Activated B cell treated with CpG ODN at 0.5 μM for 24 hours (primary cell): ENCODE measurements at regions not wholly inside any gene's neighbourhood (a gene's known extent, or its start where the extent isn't known, plus 50 kb on each side); places are given as distances from the start of the nearest gene placed in this dataset.

Experiments
- ATAC-seq: fragments of 200-7000 bp; cut with Tn5 transposase; one replicate; pipeline ENCODE4 v1.10.0; 2021; ENCODE audit warnings: low read depth, mild to moderate bottlenecking, moderate library complexity
- CTCF ChIA-PET: fragments of 350-600 bp; sonication (Branson Sonifier 250); formaldehyde crosslinking; loops from one replicate; lab custom pipeline; 2021; ENCODE audit warnings: antibody characterized with exemption; lab: Charles Lee
- POLR2A ChIA-PET: fragments of 350-600 bp; sonication (Branson Sonifier 250); formaldehyde crosslinking; loops from one replicate; lab custom pipeline; 2021; ENCODE audit warnings: antibody characterized with exemption; lab: Charles Lee
- DNase-seq: peaks from one replicate; pipeline ENCODE4 v3.0.0; 2022
- H3K27ac Mint-ChIP-seq: one replicate; pipeline ENCODE4 v1.8.0; 2020; ENCODE audit warnings: mixed read lengths
- H3K27me3 Mint-ChIP-seq: one replicate; pipeline ENCODE4 v1.8.0; 2021; ENCODE audit warnings: mixed read lengths
- H3K36me3 Mint-ChIP-seq: one replicate; pipeline ENCODE4 v1.8.0; 2021; ENCODE audit warnings: low read depth, mixed read lengths
- H3K4me1 Mint-ChIP-seq: one replicate; pipeline ENCODE4 v1.8.0; 2021; ENCODE audit warnings: mixed read lengths
- H3K4me3 Mint-ChIP-seq: one replicate; pipeline ENCODE4 v1.8.0; 2020; ENCODE audit warnings: mild to moderate bottlenecking, mixed read lengths
- H3K9me3 Mint-ChIP-seq: one replicate; pipeline ENCODE4 v1.8.0; 2020; ENCODE audit warnings: mixed read lengths
- intact Hi-C: fragments of 100-400 bp; cut with micrococcal nuclease; formaldehyde crosslinking; loops from one replicate; pipeline ENCODE4 v1.15.1; 2024
- TF ChIP-seq, protein P1 (sequence below): fragments of 200-600 bp; IDR thresholded peaks from one replicate; pipeline ENCODE4 v1.8.0; 2022; ENCODE audit warnings: antibody characterized with exemption, mild to moderate bottlenecking

DNA sequence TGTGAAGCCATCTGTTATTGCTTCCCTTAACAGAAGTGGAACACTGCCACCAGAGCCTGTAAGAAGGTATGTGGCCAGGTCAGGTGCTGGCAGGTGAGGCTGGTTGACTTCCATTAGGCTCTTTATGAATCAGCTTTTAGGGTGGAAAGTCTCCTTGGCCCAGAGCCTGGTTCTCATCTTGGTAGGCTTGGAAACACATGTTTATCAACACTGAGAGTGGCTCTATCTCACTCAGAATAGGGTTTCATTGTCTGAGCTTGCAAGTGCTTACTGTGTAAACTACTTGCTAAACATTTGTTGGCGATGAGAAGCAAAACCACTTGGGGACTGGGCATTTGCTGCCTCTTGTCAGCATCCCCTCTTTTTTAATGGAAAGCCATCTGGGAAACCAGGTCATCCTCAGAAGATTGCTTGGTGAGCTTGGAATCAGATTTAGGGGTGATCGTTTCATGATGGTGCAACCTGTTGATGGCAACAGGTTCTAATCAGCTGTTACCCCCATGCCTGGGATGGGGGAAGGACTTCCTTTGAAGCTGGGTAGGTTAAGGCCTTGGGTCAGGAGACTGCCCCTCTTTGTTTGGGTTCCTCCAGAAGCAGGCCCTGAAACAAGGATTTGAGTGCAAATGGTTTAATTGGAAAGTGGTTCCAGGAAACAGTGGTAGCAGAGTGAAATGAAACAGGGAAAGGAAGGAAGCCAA is 75.0 kb upstream of the AMPD3 start:
- H3K27me3 Mint-ChIP-seq = peaks cover 18% of the 10 kb centered on the region
- DNase-seq (no peak), ATAC-seq (no peak)
- intact Hi-C loops = no loop called here
- TF ChIP-seq, protein P1, sequence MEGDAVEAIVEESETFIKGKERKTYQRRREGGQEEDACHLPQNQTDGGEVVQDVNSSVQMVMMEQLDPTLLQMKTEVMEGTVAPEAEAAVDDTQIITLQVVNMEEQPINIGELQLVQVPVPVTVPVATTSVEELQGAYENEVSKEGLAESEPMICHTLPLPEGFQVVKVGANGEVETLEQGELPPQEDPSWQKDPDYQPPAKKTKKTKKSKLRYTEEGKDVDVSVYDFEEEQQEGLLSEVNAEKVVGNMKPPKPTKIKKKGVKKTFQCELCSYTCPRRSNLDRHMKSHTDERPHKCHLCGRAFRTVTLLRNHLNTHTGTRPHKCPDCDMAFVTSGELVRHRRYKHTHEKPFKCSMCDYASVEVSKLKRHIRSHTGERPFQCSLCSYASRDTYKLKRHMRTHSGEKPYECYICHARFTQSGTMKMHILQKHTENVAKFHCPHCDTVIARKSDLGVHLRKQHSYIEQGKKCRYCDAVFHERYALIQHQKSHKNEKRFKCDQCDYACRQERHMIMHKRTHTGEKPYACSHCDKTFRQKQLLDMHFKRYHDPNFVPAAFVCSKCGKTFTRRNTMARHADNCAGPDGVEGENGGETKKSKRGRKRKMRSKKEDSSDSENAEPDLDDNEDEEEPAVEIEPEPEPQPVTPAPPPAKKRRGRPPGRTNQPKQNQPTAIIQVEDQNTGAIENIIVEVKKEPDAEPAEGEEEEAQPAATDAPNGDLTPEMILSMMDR = no peak
- ChIA-PET CTCF (no interaction called here), POLR2A (no interaction called here)
- no peaks in the 10 kb centered on the region for H3K36me3 Mint-ChIP-seq
- no peak overlapping the region for H3K27ac Mint-ChIP-seq
- no peak overlapping the region for H3K4me3 Mint-ChIP-seq
- no peaks in the 10 kb centered on the region for H3K4me1 Mint-ChIP-seq
- H3K9me3 Mint-ChIP-seq = peaks cover 3% of the 10 kb centered on the region

DNA sequence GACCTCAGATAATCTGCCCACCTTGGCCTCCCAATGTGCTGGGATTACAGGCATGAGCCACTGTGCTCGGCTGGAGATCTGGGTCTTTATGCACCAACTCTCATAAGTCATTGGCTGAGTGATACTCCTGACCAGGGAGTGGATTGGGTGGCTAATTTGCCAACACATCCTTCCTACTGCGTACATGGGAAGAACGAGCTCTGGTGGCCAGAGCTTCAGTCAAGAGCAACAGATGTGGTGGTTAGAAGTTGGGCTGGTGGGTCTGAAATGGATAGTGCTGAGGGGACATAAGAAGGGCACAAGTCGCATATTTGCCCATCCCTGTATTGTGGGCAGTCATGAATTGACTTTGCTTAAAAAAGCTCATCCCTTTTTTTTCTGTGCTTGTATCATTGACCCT is 74.1 kb upstream of the AMPD3 start:
- CTCF ChIA-PET = no interaction called here
- ATAC-seq (no peak), DNase-seq (no peak)
- Mint-ChIP-seq H3K4me1 (no peaks in the 10 kb centered on the region), H3K27me3 (peaks cover 18% of the 10 kb centered on the region), H3K36me3 (no peaks in the 10 kb centered on the region), H3K27ac (no peak overlapping the region), H3K4me3 (no peak overlapping the region), H3K9me3 (peaks cover 3% of the 10 kb centered on the region)
- TF ChIP-seq, protein P1 = no peak
- POLR2A ChIA-PET = no interaction called here
- intact Hi-C loops = no loop called here

DNA sequence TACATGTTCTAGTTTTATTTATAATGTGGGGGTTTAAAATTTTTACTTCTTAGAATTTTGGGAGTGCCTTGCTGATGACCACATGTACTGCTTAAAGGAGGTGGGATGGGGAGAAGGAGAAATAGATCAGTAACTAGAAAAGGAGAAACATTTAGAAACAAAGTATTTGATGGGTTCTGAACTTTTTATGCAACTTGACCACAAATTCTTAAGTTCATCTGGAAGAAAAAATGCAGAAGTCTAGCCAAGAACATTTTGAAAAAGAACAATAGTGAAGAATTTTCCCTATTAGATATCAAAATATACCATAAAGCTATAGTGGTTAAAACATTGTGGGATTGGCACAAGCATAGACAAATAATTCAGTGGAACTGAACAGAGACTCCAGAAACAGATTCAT is 73.3 kb upstream of the AMPD3 start:
- Mint-ChIP-seq H3K27ac (no peak overlapping the region), H3K36me3 (no peaks in the 10 kb centered on the region), H3K4me1 (no peaks in the 10 kb centered on the region), H3K9me3 (peaks cover 3% of the 10 kb centered on the region), H3K4me3 (no peak overlapping the region), H3K27me3 (peaks cover 26% of the 10 kb centered on the region)
- TF ChIP-seq, protein P1 = no peak
- intact Hi-C loops = no loop called here
- ChIA-PET CTCF (no interaction called here), POLR2A (no interaction called here)
- ATAC-seq (no peak), DNase-seq (no peak)

DNA sequence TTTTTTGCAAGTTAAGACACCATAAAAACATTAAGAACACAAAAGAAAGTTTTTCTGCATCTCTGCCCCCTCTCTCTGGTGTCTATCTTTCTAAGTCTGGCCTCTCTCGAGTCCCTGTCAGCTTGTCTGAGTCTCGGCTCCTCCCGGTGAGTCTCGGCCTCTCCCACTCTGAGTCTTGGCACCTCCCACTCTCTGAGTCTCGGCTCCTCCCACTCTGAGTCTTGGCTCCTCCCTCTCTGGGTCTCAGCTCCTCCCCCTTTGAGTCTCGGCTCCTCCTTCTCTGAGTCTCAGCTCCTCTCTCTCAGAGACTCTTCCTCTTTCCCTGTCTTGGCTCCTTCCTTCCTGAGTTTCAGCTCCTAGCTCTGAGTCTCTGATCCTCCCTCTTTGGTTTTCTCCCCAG is 72.5 kb upstream of the AMPD3 start:
- ChIA-PET POLR2A (no interaction called here), CTCF (no interaction called here)
- Mint-ChIP-seq H3K27ac (no peak overlapping the region), H3K4me1 (no peaks in the 10 kb centered on the region), H3K9me3 (peaks cover 3% of the 10 kb centered on the region), H3K36me3 (no peaks in the 10 kb centered on the region), H3K27me3 (peaks cover 31% of the 10 kb centered on the region), H3K4me3 (no peak overlapping the region)
- DNase-seq = no peak
- TF ChIP-seq, protein P1 = no peak
- peak; percentile 28 for ATAC-seq
- intact Hi-C loops = no loop called here

DNA sequence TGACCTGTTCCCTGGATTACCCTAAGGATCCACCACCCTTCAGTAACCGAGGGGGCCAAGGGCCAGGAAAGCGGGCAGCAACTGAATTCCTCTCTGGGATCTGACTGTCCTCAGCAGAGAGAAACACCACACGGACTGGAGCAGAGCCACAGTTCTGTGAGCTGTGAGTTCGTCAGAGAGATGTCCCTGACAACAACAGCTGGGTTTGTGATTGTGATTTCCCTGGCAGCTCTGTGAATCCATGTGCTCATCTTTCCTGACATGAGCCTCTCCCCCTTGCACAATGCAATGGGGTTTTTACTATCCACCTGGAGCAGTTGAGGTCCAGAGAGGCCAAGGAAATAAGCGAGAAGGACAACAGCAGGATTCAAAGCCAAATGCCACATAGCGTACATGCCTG is 69.4 kb upstream of the AMPD3 start:
- Mint-ChIP-seq H3K9me3 (peaks cover 3% of the 10 kb centered on the region), H3K4me3 (no peak overlapping the region), H3K27ac (no peak overlapping the region), H3K4me1 (no peaks in the 10 kb centered on the region), H3K27me3 (peaks cover 37% of the 10 kb centered on the region), H3K36me3 (no peaks in the 10 kb centered on the region)
- intact Hi-C loops = no loop called here
- TF ChIP-seq, protein P1 = no peak
- ChIA-PET CTCF (no interaction called here), POLR2A (no interaction called here)
- DNase-seq (no peak), ATAC-seq (no peak)
